HG02885 (cell line): ENCODE measurements at regions not wholly inside any gene's neighbourhood (a gene's known extent, or its start where the extent isn't known, plus 50 kb on each side); places are given as distances from the start of the nearest gene placed in this dataset.
"Not testable (repeated sequence)": the region's sequence is repeated elsewhere in the genome, so short reads cannot be mapped to it uniquely, and the experiment has no call there.

ENCODE experiments used
- ATAC-seq: cut with Tn5 transposase; IDR thresholded peaks from one replicate; pipeline ENCODE4 v1.9.1; 2021; ENCODE audit warnings: mild to moderate bottlenecking; ENCODE audit not compliant: unreplicated experiment, poor library complexity

- ATAC-seq: no peak
Measured at GRCh38 chr7:85695041-85695440, 508.2 kb upstream of the SEMA3D start.

GRCh38 chr7:85693326-85693725 lies 506.5 kb upstream of the SEMA3D start:
- no peak for ATAC-seq

GRCh38 chr7:85688712-85689111 lies 501.9 kb upstream of the SEMA3D start:
- ATAC-seq: no peak

GRCh38 chr7:85686401-85687181 lies 499.7 kb upstream of the SEMA3D start:
- no peak for ATAC-seq

- ATAC-seq: no peak
Measured at GRCh38 chr7:85685901-85686300, 499.0 kb upstream of the SEMA3D start.

GRCh38 chr7:85682833-85683620 lies 496.2 kb upstream of the SEMA3D start:
- no peak for ATAC-seq

GRCh38 chr7:85681241-85681640 lies 494.4 kb upstream of the SEMA3D start:
- no peak for ATAC-seq

GRCh38 chr7:85675093-85675492 lies 488.2 kb upstream of the SEMA3D start:
- ATAC-seq: not testable (repeated sequence)

- no peak for ATAC-seq
Measured at GRCh38 chr7:85673876-85674275, 487.0 kb upstream of the SEMA3D start.

GRCh38 chr7:85669225-85669624 lies 482.4 kb upstream of the SEMA3D start:
- ATAC-seq: no peak

- no peak for ATAC-seq
Measured at GRCh38 chr7:85664341-85664740, 477.5 kb upstream of the SEMA3D start.

GRCh38 chr7:85659364-85659763 lies 472.5 kb upstream of the SEMA3D start:
- ATAC-seq: no peak

- ATAC-seq: no peak
Measured at GRCh38 chr7:85655252-85655651, 468.4 kb upstream of the SEMA3D start.

- ATAC-seq: no peak
Measured at GRCh38 chr7:85644272-85644671, 457.4 kb upstream of the SEMA3D start.

- ATAC-seq: no peak
Measured at GRCh38 chr7:85641331-85641730, 454.5 kb upstream of the SEMA3D start.

GRCh38 chr7:85638394-85638793 lies 451.5 kb upstream of the SEMA3D start:
- ATAC-seq: no peak

GRCh38 chr7:85634951-85635350 lies 448.1 kb upstream of the SEMA3D start:
- ATAC-seq: no peak

- no peak for ATAC-seq
Measured at GRCh38 chr7:85630904-85631600, 444.2 kb upstream of the SEMA3D start.

- ATAC-seq: no peak
Measured at GRCh38 chr7:85627791-85628586, 441.1 kb upstream of the SEMA3D start.

- no peak for ATAC-seq
Measured at GRCh38 chr7:85622059-85622458, 435.2 kb upstream of the SEMA3D start.
